ENCODE measurements at regions not wholly inside any gene's neighbourhood (a gene's known extent, or its start where the extent isn't known, plus 50 kb on each side); places are given as distances from the start of the nearest gene placed in this dataset.
"Not testable (repeated sequence)": the region's sequence is repeated elsewhere in the genome, so short reads cannot be mapped to it uniquely, and the experiment has no call there.

DNA sequence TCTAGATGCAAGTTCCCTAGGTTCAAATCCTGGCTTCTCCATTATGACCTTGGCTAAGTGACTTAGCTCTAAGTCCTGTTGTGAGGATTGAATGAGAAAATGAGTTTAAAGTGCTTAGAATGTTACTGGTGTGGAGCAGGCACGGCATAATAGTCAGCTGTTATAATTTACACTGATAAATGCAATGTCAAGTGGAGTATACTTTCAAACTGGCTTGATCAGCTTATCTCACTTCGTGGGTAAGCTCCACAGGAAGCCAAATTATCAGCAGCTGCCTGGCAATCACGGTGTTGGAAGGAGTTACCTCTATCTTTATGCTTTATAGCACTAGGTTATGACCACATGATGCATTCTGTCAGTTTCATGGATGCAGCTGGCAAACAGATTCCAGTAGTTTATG lies 272.8 kb downstream of the OLFM4 start:
- no peak for DNase-seq

DNA sequence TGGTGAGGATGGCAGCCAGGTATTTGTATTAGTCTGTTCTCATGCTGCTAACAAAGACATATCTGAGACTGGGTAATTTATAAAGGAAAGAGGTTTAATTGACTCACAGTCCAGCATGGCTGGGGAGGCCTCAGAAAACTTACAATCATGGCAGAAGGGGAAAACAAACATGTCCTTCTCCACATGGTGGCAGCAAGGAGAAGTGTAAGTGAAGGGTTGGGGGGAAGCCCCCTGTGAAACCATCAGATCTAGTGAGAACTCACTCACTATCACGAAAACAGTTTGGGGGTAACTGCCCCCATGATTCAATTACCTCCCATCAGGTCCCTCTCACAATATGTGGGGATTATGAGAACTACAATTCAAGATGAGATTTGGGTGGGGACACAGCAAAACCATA lies 276.8 kb downstream of the OLFM4 start:
- not testable (repeated sequence) for DNase-seq

DNA sequence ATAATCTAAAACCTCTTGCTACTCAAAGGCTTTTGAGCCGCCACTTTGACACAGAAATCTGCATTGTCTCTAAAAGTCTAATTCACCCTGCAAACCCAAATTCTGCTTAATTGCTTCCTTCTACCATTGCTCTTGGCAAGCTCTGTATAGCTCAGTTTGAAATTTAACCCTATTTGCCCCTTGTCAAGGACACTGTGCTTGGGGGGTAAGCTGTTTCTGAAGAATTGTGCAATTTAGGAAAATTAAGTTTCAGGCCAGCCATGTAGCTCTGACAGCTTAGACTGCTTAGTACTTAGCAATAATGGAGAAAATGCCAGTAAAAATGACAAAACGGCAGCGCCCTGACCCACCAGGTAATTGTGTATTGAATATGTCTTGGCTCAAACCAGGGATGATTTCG lies 282.2 kb downstream of the OLFM4 start:
- DNase-seq: no peak

DNA sequence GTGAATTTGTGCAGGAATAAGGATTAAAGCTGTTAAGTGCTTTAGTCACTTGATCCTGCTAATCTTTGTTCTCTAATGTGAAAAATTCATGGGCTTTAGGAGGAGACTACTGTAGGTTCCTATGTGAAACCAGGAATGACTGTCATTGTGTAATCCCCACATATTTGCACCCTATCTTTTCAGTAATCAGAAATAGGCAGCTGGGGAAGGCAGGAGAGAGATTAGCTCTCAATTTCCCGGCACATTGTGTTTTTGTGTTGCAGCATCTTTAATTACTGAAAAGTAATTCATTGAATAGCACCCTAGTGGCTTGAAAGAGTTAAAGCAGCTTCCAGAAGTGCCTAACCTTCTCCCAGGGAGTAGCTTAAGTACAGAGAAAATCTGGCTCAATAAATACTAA lies 282.9 kb downstream of the OLFM4 start:
- DNase-seq: no peak

DNA sequence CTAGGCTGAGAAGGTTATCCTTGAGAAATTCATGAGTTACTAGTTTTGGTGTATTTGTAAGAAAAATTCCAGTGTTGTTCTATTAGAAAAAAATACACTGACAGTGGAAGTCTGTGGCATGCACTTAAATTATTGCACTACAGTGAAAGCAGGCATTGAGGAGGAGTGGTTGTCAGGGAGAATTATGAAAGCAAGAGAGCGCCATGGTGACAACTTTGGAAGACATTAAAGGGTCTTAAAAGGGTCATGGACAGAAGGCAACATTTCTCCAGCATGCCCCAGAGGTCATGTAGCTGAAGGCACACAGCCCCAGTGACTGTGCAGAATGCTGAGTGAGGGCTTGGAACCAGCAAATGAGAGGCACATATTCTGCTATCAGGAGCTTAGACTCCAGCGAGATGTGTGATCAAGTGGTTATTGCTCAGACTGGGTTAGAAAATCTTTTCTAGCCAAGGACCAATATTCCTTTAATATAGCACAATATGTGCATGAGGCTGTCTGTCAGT lies 292.7 kb downstream of the OLFM4 start:
- DNase-seq: no peak

DNA sequence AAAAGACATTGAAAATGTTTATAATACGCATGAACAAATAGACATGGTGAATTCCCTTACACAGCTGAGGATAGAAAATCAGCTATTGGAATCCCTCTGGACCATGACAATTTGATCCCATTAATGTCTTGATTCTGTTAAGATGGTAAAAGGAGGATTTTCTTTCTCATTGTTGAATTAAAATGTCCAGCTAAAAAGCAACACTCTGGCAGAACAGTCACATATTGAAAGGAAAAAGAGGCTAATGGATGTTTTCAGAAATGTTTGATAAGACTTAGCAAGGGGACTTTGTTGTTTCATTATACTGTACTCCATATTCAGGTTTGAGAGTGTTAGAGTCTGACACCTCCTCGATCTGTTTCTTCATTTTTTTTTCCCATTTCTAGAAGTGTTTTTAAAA lies 296.0 kb downstream of the OLFM4 start:
- DNase-seq: no peak

DNA sequence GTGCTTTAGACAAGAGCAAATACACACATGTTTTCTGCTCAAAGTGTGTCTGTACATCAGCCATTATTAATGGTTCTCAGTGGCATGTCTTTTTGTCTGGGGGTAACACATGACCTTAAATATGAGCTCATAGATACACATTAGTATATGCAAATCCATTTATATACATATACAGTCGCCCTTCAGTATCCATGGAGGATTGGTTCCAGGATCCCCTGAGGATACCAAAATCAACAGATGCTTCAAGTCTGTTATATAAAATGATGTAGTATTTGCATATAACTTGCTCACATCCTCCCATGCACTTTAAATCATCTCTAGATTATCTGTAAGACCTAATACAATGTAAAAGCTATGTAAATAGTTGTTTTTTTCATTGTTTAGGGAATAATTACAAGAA lies 298.1 kb downstream of the OLFM4 start:
- DNase-seq: no peak

DNA sequence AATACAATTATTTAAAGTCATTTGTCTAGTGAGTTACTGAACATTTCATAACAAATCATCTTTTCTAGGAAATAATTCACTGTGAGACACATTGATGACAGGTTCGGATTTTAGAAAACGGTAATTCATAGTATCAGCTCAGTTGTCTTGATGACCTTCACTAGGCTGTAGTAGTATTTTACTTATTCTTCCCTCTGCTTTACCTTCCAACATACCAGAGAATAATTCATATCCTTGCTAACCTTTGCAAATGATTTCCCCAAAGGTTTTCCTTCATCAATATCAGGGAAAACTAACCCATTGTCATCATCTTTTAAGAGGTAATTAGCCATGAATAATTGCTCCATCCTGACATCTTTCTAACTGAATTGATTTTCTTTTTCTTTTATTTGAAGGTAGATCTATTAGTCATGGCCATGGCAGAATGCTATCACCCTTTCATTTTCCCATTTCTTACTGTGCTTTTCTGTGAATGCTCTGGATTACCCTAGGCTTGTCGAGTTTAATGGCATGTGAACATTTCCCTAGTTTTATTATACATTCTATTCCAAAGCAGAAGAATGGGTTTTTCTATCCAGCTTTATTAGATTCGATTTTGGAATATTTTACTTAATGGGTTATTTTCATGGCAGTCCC lies 299.2 kb downstream of the OLFM4 start:
- DNase-seq: no peak

DNA sequence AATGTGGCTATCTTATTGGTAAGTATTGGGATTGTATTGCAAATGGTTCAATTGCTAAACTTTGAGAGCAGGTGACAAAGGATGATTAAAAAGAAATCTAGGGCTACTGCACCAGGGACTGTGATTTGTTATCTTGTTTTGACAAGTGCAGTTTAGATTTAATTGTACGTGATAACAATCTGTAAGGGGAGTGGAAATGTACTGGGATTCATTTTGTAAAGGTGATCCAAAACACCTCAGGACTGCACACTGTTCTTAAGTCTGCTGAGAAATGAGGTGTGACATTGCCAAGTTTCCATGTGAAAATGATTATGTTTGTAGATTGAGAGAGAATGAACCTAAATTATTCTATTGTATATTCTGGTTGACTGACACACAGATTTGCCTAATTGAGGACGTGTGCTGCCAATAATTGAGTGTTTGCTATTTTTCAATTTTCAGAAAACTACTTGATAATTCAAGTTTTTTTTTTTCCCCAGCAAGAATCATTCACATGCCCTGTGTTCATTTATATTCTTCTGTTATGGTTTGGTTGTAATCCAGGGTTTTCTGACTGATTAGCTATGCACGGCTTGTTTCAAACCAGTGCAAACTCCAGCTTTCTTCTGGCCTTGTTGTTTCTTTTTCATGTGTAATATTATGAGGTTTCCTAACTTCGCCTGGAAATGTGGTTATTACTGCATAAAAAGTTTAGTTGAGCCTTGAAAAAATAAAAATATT lies 308.0 kb downstream of the OLFM4 start:
- no peak for DNase-seq

DNA sequence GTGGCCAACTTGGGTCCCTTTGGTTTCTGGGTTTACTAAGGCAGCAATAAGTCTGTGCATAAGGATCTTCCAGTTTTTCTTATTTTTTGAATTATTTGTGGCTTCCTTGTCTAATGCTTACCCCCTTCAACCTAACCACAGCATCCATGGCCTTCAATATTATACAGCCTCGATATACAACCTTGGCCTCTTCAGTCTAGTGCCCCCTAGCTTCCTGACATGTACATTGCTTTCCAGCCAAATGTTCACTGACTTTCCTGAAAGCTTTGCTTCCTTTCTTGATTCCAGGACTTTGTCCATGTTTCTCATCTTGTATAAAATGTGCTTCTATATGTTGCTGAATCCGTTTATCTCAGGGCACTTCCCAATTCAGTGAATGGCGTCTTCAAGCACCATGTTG lies 310.1 kb downstream of the OLFM4 start:
- DNase-seq: no peak

DNA sequence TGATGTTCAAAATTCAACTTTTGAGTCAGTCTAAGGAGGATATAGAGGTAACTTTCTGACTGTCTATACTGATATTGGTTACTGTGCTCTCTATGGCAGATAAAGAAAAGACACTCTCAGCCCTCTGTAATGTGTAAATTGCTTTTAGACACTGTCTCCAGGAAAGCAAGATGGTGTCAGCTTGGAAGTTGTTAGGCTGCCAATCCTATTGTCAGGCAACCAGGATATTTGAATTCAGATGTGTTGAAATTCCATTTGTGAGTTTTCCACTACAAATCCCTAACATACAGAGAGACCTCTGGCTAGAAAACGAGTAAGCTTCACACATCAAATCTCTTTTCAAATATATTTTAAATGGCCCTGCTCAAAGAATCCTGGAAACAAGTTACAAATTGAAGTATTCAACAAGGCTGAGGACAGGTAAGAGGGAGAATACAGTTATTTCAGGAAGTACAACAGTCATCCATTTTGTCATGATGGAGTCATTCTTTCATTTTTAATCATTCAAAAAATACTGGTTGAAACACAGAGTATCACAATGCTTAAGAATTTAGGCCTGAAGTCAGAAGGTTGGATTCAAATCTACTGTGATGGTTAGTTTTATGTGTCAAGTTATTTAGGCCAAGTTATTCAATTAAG lies 312.0 kb downstream of the OLFM4 start:
- DNase-seq: no peak

DNA sequence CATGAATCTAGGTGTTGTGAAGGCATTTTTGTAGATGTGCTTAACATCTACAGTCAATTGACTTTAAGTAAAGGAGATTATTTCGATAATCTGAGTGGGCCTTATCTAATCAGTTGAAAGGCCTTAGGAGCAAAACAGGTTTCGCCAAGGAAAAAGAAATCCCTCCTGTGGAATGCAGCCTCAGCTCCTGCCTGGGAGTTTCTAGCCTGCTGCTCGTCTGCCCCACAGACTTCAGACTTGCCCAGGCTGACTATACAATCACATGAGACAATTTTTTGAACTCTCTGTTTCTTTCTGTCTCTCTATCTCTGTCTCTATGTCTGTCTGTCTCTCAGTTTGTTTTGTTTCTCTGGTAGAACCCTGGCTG lies 312.5 kb downstream of the OLFM4 start:
- DNase-seq: no peak

DNA sequence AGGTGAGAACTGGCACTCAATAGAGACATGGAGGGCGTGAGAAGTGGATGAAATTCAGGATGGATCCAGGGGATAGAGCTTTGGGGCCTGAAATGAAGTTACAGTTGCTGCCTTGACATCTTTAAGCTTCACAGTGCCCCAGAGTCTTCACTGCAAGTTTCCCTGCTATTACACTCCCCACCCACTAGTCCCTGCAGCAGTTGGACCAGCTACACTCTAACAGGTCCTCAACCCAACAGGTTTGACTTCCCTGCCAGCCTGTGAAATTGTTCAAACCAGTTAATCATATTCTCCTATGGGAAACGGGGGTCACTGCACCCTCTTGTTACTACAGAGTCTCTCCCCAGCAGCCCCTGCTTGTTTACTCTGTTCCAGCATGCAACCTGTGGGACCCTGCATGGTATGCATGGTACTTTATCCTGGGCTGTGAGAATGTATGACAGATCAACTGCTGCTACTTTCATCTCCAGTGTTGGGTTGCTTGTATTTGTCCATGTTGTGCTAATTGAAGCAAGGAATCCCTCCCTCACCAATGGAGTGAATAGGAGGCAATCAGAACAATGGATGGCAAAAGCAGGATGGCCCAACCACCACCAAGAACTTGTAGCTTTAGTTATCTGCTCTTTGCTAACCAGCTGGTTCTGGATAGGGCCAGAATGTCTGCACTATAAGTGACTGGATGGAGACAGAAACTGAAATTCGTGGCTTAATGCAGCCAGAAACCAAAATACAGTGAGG lies 314.2 kb downstream of the OLFM4 start:
- no peak for DNase-seq

DNA sequence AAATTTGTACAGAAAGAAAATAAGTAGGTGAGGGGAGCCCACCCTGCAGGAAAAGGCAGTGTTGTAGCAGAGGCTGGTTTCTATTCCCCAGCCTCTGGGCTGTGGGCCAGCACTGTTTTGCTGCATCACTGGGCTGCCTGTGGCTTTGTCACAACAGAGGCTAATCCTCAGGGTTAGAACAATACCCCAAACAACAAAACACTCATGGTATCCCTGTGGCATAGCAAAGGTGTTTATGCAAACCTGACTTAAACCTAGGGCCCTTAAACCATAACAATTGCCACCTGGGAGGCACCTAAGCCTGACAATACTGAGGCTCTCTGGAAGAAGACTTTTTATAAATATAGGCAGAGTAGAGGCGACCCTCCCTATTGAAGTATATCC lies 314.7 kb downstream of the OLFM4 start:
- DNase-seq: no peak

DNA sequence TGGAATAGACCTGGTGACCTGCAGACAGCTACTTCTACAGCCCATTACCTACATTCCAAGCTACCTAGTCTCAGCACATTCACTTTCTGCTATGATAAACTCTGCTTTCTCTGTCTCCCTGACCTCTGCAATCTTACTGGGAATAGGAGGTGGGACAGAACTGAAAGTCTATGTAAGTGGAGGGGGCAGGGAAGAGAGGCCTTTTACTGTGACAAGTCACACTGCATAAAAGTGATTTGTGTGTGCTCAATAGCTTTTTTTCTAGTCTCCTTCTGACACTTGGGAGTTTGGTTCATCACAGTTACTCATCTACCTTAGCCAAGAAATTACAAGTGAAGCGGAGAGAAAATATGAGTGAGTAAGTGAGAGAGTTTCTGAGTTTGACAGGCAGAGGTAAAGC lies 322.4 kb downstream of the OLFM4 start:
- no peak for DNase-seq

DNA sequence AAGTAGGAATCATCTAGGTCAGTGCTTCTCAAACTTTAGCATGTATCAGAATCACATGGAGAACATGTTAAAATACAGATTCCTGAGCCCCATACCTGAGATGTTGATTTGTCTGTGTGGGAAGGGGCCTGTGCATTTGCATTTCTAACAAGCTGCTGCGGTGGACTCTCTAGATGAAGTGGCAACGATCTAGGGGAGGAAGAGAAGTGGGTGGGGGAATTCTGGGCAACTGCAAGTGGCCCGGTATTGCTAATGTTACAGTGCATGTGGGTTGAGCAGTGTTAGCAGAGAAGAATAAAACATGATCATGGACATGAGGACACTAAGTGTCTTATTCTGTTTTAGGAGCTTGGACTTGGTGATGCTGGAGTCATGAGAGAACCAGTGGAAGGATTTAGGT lies 329.0 kb downstream of the OLFM4 start:
- DNase-seq: no peak

DNA sequence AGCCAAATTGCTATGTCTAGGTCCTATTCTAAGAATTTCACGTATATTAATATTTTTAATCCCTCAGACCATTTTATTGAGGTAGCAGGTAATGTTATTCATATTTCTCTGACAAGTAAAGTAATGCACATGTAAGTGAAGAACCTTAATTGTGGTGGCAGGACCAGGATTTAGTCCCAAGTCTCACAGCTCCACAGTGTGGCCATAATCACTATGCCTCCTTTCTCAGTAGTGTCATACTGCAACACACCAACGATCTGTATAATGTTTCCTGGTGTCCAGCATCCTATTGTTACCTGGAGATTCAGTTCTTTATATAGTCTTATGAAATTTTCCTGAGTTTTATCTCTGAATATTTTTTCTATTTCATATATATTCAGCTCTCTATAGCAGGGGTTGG lies 340.3 kb downstream of the OLFM4 start:
- DNase-seq: no peak

DNA sequence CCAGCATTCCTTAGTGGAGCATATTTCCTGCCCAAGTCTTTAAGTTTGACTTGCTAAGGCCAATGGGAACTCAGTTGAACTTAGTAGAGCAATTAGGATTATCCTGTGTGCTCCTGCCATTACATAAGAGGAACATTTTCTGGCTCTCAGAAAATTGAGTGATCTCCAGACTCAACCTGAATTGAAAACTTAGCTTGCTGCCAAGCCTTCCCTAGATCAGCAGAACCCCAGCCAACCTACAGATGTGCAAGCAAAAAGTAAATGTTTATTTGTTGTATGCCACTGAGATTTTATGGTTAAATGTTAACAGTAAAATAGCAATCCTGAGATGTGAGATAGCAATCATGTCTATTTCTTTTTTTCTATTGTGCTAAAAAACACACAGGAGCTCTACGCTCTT lies 350.9 kb downstream of the OLFM4 start:
- no peak for DNase-seq

DNA sequence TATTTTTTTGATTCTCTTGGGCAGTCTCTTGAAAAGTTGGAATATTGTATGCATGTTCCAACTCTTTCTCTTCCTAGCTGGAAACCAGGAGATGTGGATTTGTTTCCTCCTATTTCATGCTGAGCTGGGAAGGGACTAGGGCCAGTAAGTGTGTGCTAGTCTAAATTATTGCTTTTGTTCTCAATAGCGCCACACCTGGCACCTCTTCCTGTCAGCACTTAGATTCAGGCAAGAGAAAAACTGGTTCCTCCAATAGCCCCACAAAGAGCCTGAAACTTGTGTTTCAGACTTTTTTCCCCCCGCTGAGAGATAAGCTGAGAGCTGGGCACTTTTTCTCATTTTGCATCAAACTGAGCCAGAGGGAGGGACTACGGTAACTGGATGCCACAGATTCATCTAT lies 353.4 kb downstream of the OLFM4 start:
- no peak for DNase-seq

DNA sequence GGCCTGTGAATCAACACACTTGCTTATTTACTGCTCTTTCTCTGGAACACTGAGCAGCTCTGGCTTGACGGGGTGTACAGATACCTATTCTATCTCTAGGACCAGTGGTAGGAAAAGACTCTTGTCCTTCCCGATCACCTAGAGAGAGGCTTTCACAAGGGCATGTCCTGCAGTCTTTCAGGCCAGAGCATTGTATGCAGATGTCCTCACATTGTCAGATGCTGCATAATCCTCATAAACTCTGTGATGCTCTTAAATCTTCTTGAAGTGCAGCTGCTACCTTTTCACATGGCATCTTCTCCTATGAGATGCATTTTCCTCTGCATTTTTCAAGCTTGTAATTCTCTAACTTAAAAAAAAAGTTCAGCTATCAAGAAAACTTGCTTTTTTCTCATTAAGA lies 369.4 kb downstream of the OLFM4 start:
- no peak for DNase-seq

DNA sequence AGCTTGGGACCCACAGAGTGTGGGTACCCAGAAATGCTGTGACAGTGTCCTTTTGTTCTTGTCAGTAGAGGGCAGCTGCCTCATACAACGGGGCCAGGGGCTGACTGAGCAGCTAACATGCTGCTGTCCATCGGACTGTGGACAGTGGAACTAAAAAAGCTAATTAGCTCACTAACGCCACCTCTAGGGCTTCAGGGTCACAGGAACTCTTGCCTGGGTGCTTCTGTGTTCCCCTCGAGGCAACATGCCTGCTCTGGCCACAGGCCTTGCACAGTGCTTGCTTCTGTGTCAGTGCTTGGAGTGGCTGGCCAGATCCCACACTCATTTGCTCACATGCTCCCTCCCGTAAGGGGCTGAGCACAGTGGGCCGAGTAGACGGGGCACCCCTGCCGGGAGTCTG lies 377.0 kb downstream of the OLFM4 start:
- no peak for DNase-seq

DNA sequence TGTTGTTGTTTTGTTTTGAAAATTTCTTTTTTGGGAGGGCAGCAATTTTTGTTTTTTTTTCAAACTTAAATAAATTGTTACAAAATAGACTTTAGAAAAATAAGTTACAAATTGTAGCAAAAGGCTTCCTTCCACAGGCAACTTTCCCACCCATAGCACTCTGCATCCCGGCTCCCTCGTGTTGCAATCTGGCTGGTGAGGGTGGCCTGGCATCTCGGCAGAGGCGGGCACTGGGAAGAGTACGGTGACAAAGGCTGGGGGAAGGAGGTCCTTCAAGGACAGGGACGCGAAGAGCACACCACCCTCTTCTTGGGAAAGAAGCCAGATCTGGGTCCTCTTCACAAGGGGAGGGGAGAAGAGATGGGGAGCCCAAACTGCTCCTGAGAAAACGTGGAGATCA lies 379.7 kb downstream of the OLFM4 start:
- DNase-seq: no peak

DNA sequence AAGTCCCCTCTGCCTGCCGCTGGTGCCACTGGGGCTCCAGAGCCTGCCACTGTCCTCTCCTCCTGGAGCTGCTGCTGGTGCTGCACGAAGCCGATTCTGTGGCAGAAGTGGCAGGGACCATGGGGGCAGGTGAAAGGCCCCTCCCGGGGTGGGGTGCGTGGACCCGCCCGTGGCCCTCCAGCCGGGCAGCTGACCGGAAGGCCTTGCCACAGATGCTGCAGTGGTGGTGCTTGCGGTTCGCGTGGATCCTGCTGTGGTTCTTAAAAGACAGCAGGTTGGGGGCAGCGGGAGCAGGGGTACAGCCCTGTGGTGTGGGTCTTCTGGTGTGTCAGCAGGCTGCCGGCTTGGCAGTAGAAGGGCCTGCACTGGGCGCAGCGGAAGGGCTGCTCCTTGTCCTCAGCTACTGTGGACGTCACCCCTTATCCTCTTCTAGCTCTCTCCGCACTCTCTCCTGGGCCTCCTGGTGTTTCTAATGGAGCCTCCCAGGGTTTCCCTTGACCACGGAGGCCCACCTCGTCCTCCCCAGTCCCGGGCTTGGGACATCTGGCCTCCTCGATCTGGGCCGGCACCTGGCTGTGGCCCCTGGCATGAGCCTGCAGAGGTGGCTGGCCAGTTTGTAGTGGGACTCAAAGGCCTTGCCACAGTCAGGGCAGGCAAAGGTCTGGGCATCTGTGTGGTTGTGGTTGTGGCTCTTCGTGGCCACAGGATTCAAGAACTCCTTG lies 380.4 kb downstream of the OLFM4 start:
- no peak for DNase-seq
